ENCODE measurements at regions not wholly inside any gene's neighbourhood (a gene's known extent, or its start where the extent isn't known, plus 50 kb on each side); places are given as distances from the start of the nearest gene placed in this dataset.

DNA sequence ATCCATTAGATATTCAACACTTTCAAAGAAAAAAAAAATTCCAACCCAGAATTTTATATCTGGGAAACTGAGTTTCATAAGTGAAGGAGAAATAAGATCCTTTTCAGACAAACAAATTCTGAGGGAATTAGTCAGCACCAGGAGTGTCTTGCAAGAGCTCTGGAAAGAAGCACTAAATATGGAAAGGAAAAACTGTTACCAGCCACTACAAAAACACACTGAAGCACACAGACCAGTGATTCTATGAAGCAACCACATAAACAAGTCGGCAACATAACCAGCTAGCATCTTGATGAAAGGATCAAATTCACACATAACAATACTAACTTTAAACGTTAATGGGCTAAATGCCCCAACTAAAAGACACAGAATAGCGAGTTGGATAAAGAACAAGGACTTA is 368.4 kb upstream of the MIR17HG start:
- Histone ChIP-seq H3K79me2 (ENCODE audit: low read depth) (no peaks in the 10 kb centered on the region), H3K4me1 (replicated peaks; ENCODE audit: insufficient read depth) (no peaks in the 10 kb centered on the region), H3K9me2 (ENCODE audit: insufficient read depth) (no peaks in the 10 kb centered on the region), H3F3A (ENCODE audit: insufficient read depth, low read depth) (no peaks in the 10 kb centered on the region), H4K20me1 (ENCODE audit: insufficient read depth) (no peaks in the 10 kb centered on the region), H2AFZ (no peak overlapping the region), H3K27me3 (ENCODE audit: insufficient read depth, low read depth) (no peaks in the 10 kb centered on the region), H3K4me3 (no peak overlapping the region), H3K36me3 (ENCODE audit: low read depth) (no peaks in the 10 kb centered on the region), H3K9me3 (ENCODE audit: insufficient read depth, low read depth) (no peaks in the 10 kb centered on the region), H3K27ac (no peak overlapping the region), H3K4me2 (no peak overlapping the region)
- ChIA-PET CTCF (no interaction called here), POLR2A (ENCODE audit: unreplicated experiment) (no interaction called here)
- TF ChIP-seq, protein P1, sequence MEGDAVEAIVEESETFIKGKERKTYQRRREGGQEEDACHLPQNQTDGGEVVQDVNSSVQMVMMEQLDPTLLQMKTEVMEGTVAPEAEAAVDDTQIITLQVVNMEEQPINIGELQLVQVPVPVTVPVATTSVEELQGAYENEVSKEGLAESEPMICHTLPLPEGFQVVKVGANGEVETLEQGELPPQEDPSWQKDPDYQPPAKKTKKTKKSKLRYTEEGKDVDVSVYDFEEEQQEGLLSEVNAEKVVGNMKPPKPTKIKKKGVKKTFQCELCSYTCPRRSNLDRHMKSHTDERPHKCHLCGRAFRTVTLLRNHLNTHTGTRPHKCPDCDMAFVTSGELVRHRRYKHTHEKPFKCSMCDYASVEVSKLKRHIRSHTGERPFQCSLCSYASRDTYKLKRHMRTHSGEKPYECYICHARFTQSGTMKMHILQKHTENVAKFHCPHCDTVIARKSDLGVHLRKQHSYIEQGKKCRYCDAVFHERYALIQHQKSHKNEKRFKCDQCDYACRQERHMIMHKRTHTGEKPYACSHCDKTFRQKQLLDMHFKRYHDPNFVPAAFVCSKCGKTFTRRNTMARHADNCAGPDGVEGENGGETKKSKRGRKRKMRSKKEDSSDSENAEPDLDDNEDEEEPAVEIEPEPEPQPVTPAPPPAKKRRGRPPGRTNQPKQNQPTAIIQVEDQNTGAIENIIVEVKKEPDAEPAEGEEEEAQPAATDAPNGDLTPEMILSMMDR (conservative IDR thresholded peaks at IDR 0.05): no peak
- no peak for TF ChIP-seq EZH2 (IDR thresholded peaks at IDR 0.05; ENCODE audit: low read depth)
- no TSS peak for BruUV-seq (replicated peaks)
- intact Hi-C loops (cut with micrococcal nuclease; ENCODE audit: unreplicated experiment): no loop called here
- DNase-seq: no peak

DNA sequence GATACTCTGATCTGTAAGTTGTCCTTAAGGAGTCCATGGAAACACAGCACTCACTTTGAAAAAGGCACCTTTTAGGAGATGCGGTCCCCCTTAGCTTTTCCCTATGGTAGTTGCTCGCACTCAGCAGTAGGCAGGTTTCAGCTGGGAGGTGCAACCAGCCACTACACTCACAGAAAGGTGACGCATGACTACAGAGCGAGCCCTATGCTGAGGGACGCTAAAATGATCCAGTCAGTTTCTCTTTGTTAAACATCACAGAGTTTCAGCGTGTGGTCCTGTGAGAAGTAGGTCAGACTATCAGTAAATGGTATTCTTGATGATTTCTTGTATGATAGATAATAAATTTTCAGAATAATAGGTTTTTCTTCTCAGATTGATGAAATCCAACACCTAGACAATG is 362.7 kb upstream of the MIR17HG start:
- no peak overlapping the region for H3K4me3 ChIP-seq
- TF ChIP-seq, protein P1 (conservative IDR thresholded peaks at IDR 0.05): no peak
- TF ChIP-seq EZH2 (IDR thresholded peaks at IDR 0.05; ENCODE audit: low read depth): no peak
- H2AFZ ChIP-seq: no peak overlapping the region
- intact Hi-C loops (cut with micrococcal nuclease; ENCODE audit: unreplicated experiment): no loop called here
- H3K79me2 ChIP-seq (ENCODE audit: low read depth): no peaks in the 10 kb centered on the region
- CTCF ChIA-PET: no interaction called here
- no peak overlapping the region for H3K4me2 ChIP-seq
- POLR2A ChIA-PET (ENCODE audit: unreplicated experiment): no interaction called here
- H4K20me1 ChIP-seq (ENCODE audit: insufficient read depth): no peaks in the 10 kb centered on the region
- no peaks in the 10 kb centered on the region for H3K4me1 ChIP-seq (replicated peaks; ENCODE audit: insufficient read depth)
- H3K27me3 ChIP-seq (ENCODE audit: insufficient read depth, low read depth): no peaks in the 10 kb centered on the region
- no peaks in the 10 kb centered on the region for H3F3A ChIP-seq (ENCODE audit: insufficient read depth, low read depth)
- H3K27ac ChIP-seq: no peak overlapping the region
- no peaks in the 10 kb centered on the region for H3K9me3 ChIP-seq (ENCODE audit: insufficient read depth, low read depth)
- no TSS peak for BruUV-seq (replicated peaks)
- no peaks in the 10 kb centered on the region for H3K36me3 ChIP-seq (ENCODE audit: low read depth)
- no peak for DNase-seq
- H3K9me2 ChIP-seq (ENCODE audit: insufficient read depth): no peaks in the 10 kb centered on the region

- Histone ChIP-seq H4K20me1 (ENCODE audit: insufficient read depth) (no peaks in the 10 kb centered on the region), H3K36me3 (ENCODE audit: low read depth) (no peaks in the 10 kb centered on the region), H3K79me2 (ENCODE audit: low read depth) (no peaks in the 10 kb centered on the region), H3K9me3 (ENCODE audit: insufficient read depth, low read depth) (no peaks in the 10 kb centered on the region), H3K4me1 (replicated peaks; ENCODE audit: insufficient read depth) (no peaks in the 10 kb centered on the region), H3K27ac (no peak overlapping the region), H3F3A (ENCODE audit: insufficient read depth, low read depth) (no peaks in the 10 kb centered on the region), H3K27me3 (ENCODE audit: insufficient read depth, low read depth) (no peaks in the 10 kb centered on the region), H3K9me2 (ENCODE audit: insufficient read depth) (no peaks in the 10 kb centered on the region), H2AFZ (no peak overlapping the region), H3K4me3 (no peak overlapping the region), H3K4me2 (no peak overlapping the region)
- ChIA-PET POLR2A (ENCODE audit: unreplicated experiment) (no interaction called here), CTCF (no interaction called here)
- TF ChIP-seq EZH2 (IDR thresholded peaks at IDR 0.05; ENCODE audit: low read depth): no peak
- TF ChIP-seq, protein P1 (conservative IDR thresholded peaks at IDR 0.05): no peak
- no TSS peak for BruUV-seq (replicated peaks)
- intact Hi-C loops (cut with micrococcal nuclease; ENCODE audit: unreplicated experiment): no loop called here
- DNase-seq: no peak
Measured at GRCh38 chr13:90995001-90995400, 352.5 kb upstream of the MIR17HG start.
